Esophagus muscularis mucosa (tissue), 3 donors: ENCODE measurements at regions not wholly inside any gene's neighbourhood (a gene's known extent, or its start where the extent isn't known, plus 50 kb on each side); places are given as distances from the start of the nearest gene placed in this dataset.

Source experiments
- POLR2A ChIP-seq: fragments of 450-650 bp; IDR thresholded peaks from one replicate; pipeline ENCODE4 v1.6.1; 2017; ENCODE audit warnings: antibody characterized with exemption, moderate library complexity, mild to moderate bottlenecking, low read depth
- POLR2AphosphoS5 ChIP-seq, 2 donors: sonication (generic); formaldehyde crosslinking; IDR thresholded peaks; one replicate each; pipeline ENCODE4 v1.6.1; 2017; ENCODE audit warnings: antibody characterized with exemption in 2 of 2
- TF ChIP-seq, protein P1 (sequence below), 3 experiments: fragments of 200-600 bp in 2 of 3; fragments of 450-650 bp in 1 of 3; sonication (generic) in 2 of 3; IDR thresholded peaks; one replicate each; pipeline ENCODE4 v1.5.1; 2017 to 2019; ENCODE audit warnings: antibody characterized with exemption in 3 of 3, mild to moderate bottlenecking in 2 of 3, moderate library complexity in 1 of 3

DNA sequence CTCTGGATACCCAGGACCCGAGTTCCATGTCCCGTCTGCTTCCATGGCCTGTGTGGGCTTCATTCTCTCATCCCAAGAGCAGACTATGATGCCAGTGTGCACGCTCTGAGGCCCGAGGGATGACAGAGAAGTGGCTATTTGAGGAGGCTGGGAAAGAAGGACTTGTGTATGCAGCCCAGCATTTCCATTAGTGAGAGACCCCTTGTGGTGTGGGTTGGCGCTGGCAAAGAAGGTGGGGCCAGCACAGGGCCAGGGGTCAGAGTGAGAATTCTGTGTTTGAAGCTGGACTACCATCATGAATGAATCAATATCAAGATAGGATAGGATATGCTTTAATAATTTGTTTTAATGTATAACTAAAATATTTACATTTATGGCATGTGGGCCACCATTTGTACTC is 200.8 kb downstream of the HIPK3 start:
- TF ChIP-seq, protein P1, sequence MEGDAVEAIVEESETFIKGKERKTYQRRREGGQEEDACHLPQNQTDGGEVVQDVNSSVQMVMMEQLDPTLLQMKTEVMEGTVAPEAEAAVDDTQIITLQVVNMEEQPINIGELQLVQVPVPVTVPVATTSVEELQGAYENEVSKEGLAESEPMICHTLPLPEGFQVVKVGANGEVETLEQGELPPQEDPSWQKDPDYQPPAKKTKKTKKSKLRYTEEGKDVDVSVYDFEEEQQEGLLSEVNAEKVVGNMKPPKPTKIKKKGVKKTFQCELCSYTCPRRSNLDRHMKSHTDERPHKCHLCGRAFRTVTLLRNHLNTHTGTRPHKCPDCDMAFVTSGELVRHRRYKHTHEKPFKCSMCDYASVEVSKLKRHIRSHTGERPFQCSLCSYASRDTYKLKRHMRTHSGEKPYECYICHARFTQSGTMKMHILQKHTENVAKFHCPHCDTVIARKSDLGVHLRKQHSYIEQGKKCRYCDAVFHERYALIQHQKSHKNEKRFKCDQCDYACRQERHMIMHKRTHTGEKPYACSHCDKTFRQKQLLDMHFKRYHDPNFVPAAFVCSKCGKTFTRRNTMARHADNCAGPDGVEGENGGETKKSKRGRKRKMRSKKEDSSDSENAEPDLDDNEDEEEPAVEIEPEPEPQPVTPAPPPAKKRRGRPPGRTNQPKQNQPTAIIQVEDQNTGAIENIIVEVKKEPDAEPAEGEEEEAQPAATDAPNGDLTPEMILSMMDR (IDR thresholded peaks at IDR 0.05), result no peak
- TF ChIP-seq POLR2A (no peak), POLR2AphosphoS5 (IDR thresholded peaks at IDR 0.05) (no peak)
